ENCODE measurements at regions not wholly inside any gene's neighbourhood (a gene's known extent, or its start where the extent isn't known, plus 50 kb on each side); places are given as distances from the start of the nearest gene placed in this dataset.

DNA sequence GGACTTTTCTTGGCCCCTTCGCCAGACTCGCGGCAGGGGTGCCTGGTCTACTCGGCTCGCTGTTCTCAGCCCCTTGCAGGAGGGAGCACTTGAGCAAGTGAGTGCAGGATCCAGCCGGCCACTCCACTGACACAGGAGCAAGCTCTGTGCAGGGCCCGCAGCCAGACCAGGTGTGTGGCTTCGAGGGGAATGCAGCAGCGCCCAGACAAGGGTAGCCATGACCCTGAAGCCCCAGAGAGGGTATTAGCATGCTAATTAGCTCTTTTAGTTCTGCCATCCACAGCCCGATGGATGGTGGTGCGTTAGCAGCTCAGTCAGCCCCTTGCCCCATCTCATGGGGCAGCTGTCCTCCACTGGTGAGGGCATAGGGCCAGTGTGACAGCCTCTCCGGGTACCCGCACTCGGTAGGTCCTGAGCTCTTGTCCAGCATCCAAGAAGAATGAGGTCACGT, 103.2 kb upstream of the HS6ST1 start:
- ATAC-seq: no peak
- no peak for FAIRE-seq
- no peaks in the 10 kb centered on the region for H3K27me3 ChIP-seq
- WGBS, 2 donors: 88 to 89% methylated on average over 15 of the region's 15 CpGs
- no peaks in the 10 kb centered on the region for H3K9me3 ChIP-seq
- DNase-seq: peak in 3 of 6 donors; percentile 5 to 63 (median 12)
- H3K4me1 ChIP-seq: no peaks in the 10 kb centered on the region
- no peaks in the 10 kb centered on the region for H3K36me3 ChIP-seq
- H3K4me3 ChIP-seq: no peak overlapping the region
- H3K27ac ChIP-seq: peak overlapping the region in 3 of 4 donors; percentile 16 to 43 (median 22)
- intact Hi-C loops (cut with DNase I): no loop called here
- TF ChIP-seq, protein P1, sequence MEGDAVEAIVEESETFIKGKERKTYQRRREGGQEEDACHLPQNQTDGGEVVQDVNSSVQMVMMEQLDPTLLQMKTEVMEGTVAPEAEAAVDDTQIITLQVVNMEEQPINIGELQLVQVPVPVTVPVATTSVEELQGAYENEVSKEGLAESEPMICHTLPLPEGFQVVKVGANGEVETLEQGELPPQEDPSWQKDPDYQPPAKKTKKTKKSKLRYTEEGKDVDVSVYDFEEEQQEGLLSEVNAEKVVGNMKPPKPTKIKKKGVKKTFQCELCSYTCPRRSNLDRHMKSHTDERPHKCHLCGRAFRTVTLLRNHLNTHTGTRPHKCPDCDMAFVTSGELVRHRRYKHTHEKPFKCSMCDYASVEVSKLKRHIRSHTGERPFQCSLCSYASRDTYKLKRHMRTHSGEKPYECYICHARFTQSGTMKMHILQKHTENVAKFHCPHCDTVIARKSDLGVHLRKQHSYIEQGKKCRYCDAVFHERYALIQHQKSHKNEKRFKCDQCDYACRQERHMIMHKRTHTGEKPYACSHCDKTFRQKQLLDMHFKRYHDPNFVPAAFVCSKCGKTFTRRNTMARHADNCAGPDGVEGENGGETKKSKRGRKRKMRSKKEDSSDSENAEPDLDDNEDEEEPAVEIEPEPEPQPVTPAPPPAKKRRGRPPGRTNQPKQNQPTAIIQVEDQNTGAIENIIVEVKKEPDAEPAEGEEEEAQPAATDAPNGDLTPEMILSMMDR (IDR thresholded peaks at IDR 0.05): no peak

DNA sequence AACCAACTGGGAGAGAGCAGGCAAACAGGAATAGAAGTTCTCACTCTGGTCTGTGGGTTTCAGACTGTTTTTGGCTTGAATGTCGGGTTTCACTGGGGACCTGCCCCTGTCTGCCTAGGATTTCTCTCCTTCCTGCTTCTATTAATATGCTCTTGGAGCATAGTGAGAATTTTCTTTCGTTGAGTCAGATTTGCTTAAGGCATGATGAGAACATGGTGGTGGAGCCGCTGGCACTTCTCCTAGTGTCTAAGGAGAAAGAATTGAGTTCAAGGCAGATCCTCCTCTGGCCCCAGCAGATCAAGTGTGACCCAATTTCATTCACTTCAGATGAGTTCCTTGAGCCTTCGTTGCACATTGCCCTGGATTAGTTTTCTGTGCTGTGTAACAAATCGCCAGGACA, 103.9 kb upstream of the HS6ST1 start:
- H3K4me1 ChIP-seq: no peaks in the 10 kb centered on the region
- no peak for ATAC-seq
- no peak overlapping the region for H3K4me3 ChIP-seq
- WGBS, 2 donors: 91 to 95% methylated on average over 5 of the region's 5 CpGs
- FAIRE-seq: no peak
- no peaks in the 10 kb centered on the region for H3K27me3 ChIP-seq
- TF ChIP-seq, protein P1 (IDR thresholded peaks at IDR 0.05): no peak
- H3K36me3 ChIP-seq: no peaks in the 10 kb centered on the region
- no peaks in the 10 kb centered on the region for H3K9me3 ChIP-seq
- peak in 2 of 6 donors; percentile 3 to 6 for DNase-seq
- intact Hi-C loops (cut with DNase I): no loop called here
- H3K27ac ChIP-seq: no peak overlapping the region

DNA sequence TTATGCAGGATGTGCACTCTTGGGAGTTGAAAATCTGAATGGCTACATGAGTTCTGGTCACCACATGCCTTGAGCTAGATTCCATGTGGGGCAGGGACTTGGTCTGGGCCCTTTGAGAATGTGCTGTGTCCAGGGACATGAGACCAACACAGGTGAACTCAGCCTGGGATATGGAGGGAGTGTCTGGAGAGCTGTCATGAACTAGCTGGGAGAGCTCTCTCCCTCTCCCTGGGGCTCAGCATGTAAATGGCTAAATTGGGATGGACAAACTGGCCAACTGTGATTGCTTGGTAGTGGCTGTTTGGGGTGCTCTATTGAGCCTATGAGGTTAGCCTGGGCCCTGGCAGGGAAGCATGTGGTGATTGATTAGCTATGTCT, 105.1 kb upstream of the HS6ST1 start:
- Histone ChIP-seq H3K27ac (peak overlapping the region in 3 of 4 donors; percentile 84 to 89 (median 86)), H3K4me3 (no peak overlapping the region), H3K27me3 (no peaks in the 10 kb centered on the region), H3K9me3 (no peaks in the 10 kb centered on the region), H3K4me1 (no peaks in the 10 kb centered on the region), H3K36me3 (no peaks in the 10 kb centered on the region)
- TF ChIP-seq, protein P1 (IDR thresholded peaks at IDR 0.05): no peak
- no peak for FAIRE-seq
- DNase-seq: peak in 3 of 6 donors; percentile 4 to 9 (median 9)
- intact Hi-C loops (cut with DNase I): no loop called here
- ATAC-seq: no peak

DNA sequence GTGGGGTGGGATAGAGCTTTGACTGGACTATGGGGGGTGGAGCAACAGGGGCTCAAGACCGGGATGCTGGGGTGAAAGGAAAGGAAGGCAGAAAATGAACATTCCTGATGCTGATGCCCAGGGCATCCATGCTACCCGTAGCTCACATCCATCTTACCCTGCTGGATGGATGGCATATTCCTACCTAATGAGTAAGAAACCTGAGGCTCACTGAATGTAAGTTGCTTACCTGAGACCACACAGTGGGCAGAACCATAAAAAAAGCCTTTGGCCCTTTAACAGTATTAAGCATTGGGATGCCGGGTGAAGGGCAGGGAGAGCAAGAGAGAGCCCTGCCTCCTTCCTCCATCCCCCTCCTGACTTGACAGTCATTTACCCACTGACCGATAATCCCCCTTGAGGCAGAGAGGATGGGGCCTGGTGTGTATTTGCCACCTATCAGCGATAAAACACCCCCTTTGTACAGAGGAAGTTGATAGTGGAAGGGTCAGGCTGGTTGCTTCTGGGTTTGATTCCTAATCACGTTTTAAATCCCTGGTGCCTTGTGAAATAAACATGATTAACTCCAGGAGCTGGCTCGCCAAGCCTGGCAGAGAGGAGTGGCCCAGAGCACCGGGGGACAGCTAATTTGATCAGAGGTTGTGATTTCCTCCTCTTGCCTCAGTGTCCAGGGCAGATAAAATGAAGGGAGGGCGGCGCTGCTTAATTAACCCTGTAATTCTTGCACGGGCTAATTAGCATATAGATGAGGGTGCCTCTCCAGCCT, 105.9 kb upstream of the HS6ST1 start:
- H3K36me3 ChIP-seq: no peaks in the 10 kb centered on the region
- H3K9me3 ChIP-seq: no peaks in the 10 kb centered on the region
- peak; percentile 43 to 51 (median 48) for ATAC-seq
- intact Hi-C loops (cut with DNase I): no loop called here
- H3K4me1 ChIP-seq: no peaks in the 10 kb centered on the region
- peak in 3 of 6 donors; percentile 16 to 41 (median 29) for DNase-seq
- no peak for FAIRE-seq
- H3K4me3 ChIP-seq: no peak overlapping the region
- WGBS, 2 donors: 58 to 65% methylated on average over 11 of the region's 11 CpGs
- peak overlapping the region; percentile 84 to 89 (median 86) for H3K27ac ChIP-seq
- no peaks in the 10 kb centered on the region for H3K27me3 ChIP-seq
- TF ChIP-seq, protein P1 (IDR thresholded peaks at IDR 0.05): no peak

DNA sequence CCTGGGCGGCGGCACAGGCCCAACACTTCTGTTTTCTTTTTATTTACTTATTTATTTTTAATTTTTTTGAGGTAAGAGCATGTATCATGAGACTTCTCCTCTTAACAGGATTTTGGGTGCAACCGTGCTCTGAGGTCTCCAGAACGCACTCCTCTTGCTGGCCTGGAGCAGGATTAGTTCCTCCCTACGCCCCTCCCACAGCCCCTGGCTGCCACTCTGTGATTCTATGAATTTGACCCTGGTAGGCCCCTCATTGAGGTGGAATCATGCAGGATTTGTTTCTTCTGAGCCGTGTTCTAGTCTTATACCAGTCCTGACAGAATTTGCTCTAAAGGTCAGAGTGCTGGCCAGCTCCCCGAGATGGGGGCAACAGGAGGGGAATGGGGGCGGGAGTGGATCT, 106.5 kb upstream of the HS6ST1 start:
- H3K9me3 ChIP-seq: no peaks in the 10 kb centered on the region
- WGBS, 2 donors: 73 to 77% methylated on average over 8 of the region's 8 CpGs
- no peaks in the 10 kb centered on the region for H3K36me3 ChIP-seq
- DNase-seq (peak in 2 of 6 donors; percentile 20 to 25), ATAC-seq (peak; percentile 7 to 36 (median 26)), FAIRE-seq (no peak)
- no peaks in the 10 kb centered on the region for H3K27me3 ChIP-seq
- TF ChIP-seq, protein P1 (IDR thresholded peaks at IDR 0.05): no peak
- intact Hi-C loops (cut with DNase I): no loop called here
- peak overlapping the region; percentile 84 to 89 (median 86) for H3K27ac ChIP-seq
- peak overlapping the region in 1 of 4 donors; percentile 19 for H3K4me3 ChIP-seq
- H3K4me1 ChIP-seq: no peaks in the 10 kb centered on the region

Measured in pancreas (tissue), 10 donors.